PC-9 (cell line): ENCODE measurements at regions not wholly inside any gene's neighbourhood (a gene's known extent, or its start where the extent isn't known, plus 50 kb on each side); places are given as distances from the start of the nearest gene placed in this dataset.

Experiments used
- BruUV-seq: library from RNA; stranded (reverse); fragments of 400-500 nt; replicated peaks from 2 replicates; lab custom pipeline; 2021; lab: Mats Ljungman, UMichigan
- CTCF ChIA-PET: fragments of 300-600 bp; sonication (Branson Sonifier 250); formaldehyde crosslinking; loops from one replicate; lab custom pipeline; 2022; ENCODE audit warnings: antibody characterized with exemption; lab: Charles Lee
- POLR2A ChIA-PET: fragments of 300-600 bp; sonication (Branson Sonifier 250); formaldehyde crosslinking; loops from one replicate; lab custom pipeline; 2022; ENCODE audit warnings: antibody characterized with exemption; ENCODE audit not compliant: unreplicated experiment; lab: Charles Lee
- DNase-seq, 2 experiments: peaks; one replicate each; pipeline versions ENCODE4 v3.0.0 to v3.0.0-alpha.2; 2015 to 2022; ENCODE audit warnings: mixed read lengths in 1 of 2
- H2AFZ ChIP-seq: fragments of 200-600 bp; sonication (generic); 2 replicates; pipeline ENCODE4 v1.8.1; 2017; ENCODE audit warnings: antibody characterized with exemption
- H3F3A ChIP-seq: fragments of 200-600 bp; sonication (generic); 2 replicates; pipeline ENCODE4 v1.8.1; 2017; ENCODE audit warnings: antibody characterized with exemption, mild to moderate bottlenecking, low read depth; ENCODE audit not compliant: insufficient read depth
- H3K27ac ChIP-seq: fragments of 200-600 bp; sonication (generic); 2 replicates; pipeline ENCODE4 v1.6.1; 2016; ENCODE audit warnings: mixed run types
- H3K27me3 ChIP-seq: fragments of 200-600 bp; sonication (generic); 2 replicates; pipeline ENCODE4 v1.6.1; 2016; ENCODE audit warnings: low read depth, mixed run types; ENCODE audit not compliant: insufficient read depth
- H3K36me3 ChIP-seq: fragments of 200-600 bp; sonication (generic); 2 replicates; pipeline ENCODE4 v1.6.1; 2016; ENCODE audit warnings: low read depth, mixed run types
- H3K4me1 ChIP-seq: fragments of 200-600 bp; sonication (generic); replicated peaks from 2 replicates; pipeline ENCODE4 v1.6.1; 2016; ENCODE audit warnings: mixed run types; ENCODE audit not compliant: insufficient read depth
- H3K4me2 ChIP-seq: fragments of 200-600 bp; sonication (generic); 2 replicates; pipeline ENCODE4 v1.6.1; 2017; ENCODE audit warnings: mixed run types
- H3K4me3 ChIP-seq: fragments of 200-600 bp; sonication (generic); 2 replicates; pipeline ENCODE4 v1.6.1; 2016; ENCODE audit warnings: mixed run types
- H3K79me2 ChIP-seq: fragments of 200-600 bp; sonication (generic); 2 replicates; pipeline ENCODE4 v1.6.1; 2017; ENCODE audit warnings: low read depth, mixed run types
- H3K9me2 ChIP-seq: fragments of 200-600 bp; sonication (generic); 2 replicates; pipeline ENCODE4 v1.8.1; 2017; ENCODE audit warnings: mild to moderate bottlenecking; ENCODE audit not compliant: insufficient read depth
- H3K9me3 ChIP-seq: fragments of 200-600 bp; sonication (generic); 2 replicates; pipeline ENCODE4 v1.8.1; 2016; ENCODE audit warnings: low read depth; ENCODE audit not compliant: insufficient read depth
- H4K20me1 ChIP-seq: fragments of 200-600 bp; sonication (generic); 2 replicates; pipeline ENCODE4 v1.8.1; 2017; ENCODE audit not compliant: insufficient read depth
- CTCF ChIP-seq: fragments of 200-600 bp; sonication (generic); conservative IDR thresholded peaks from 2 replicates; pipeline ENCODE4 v1.6.1; 2017; ENCODE audit warnings: mixed run types, antibody characterized with exemption, mild to moderate bottlenecking, moderate library complexity
- EZH2 ChIP-seq: fragments of 200-600 bp; sonication (generic); IDR thresholded peaks from 2 replicates; pipeline ENCODE4 v1.8.0; 2017; ENCODE audit warnings: antibody characterized with exemption, low read depth
- intact Hi-C: fragments of 100-400 bp; cut with micrococcal nuclease; formaldehyde crosslinking; loops from one replicate; pipeline ENCODE4 v1.10.0; 2022; ENCODE audit not compliant: unreplicated experiment

GRCh38 chr14:85425507-85425906, 104.4 kb upstream of the FLRT2 start:
- BruUV-seq, result no TSS peak
- Histone ChIP-seq H3K9me3 (no peaks in the 10 kb centered on the region), H2AFZ (no peak overlapping the region), H3K36me3 (no peaks in the 10 kb centered on the region), H3K27me3 (no peaks in the 10 kb centered on the region), H3K9me2 (no peaks in the 10 kb centered on the region), H3K4me2 (no peak overlapping the region), H3K79me2 (no peaks in the 10 kb centered on the region), H3K4me1 (no peaks in the 10 kb centered on the region), H4K20me1 (no peaks in the 10 kb centered on the region), H3K4me3 (no peak overlapping the region), H3K27ac (no peak overlapping the region), H3F3A (no peaks in the 10 kb centered on the region)
- no peak for DNase-seq
- CTCF ChIA-PET, result no interaction called here
- intact Hi-C loops, result no loop called here
- POLR2A ChIA-PET, result no interaction called here
- TF ChIP-seq EZH2 (no peak), CTCF (no peak)

- Histone ChIP-seq H3K9me3 (no peaks in the 10 kb centered on the region), H3K27ac (no peak overlapping the region), H3K4me1 (no peaks in the 10 kb centered on the region), H3K4me2 (no peak overlapping the region), H2AFZ (no peak overlapping the region), H3K79me2 (no peaks in the 10 kb centered on the region), H3K27me3 (no peaks in the 10 kb centered on the region), H3F3A (no peaks in the 10 kb centered on the region), H3K4me3 (no peak overlapping the region), H3K9me2 (no peaks in the 10 kb centered on the region), H4K20me1 (no peaks in the 10 kb centered on the region), H3K36me3 (no peaks in the 10 kb centered on the region)
- no TSS peak for BruUV-seq
- POLR2A ChIA-PET, result no interaction called here
- no peak for DNase-seq
- no peak for TF ChIP-seq EZH2
- TF ChIP-seq CTCF, result no peak
- CTCF ChIA-PET, result no interaction called here
- intact Hi-C loops, result no loop called here
These were observed 103.6 kb upstream of the FLRT2 start for GRCh38 chr14:85426068-85426935.

GRCh38 chr14:85428926-85429325, 101.0 kb upstream of the FLRT2 start:
- Histone ChIP-seq H3K9me2 (no peaks in the 10 kb centered on the region), H3K9me3 (no peaks in the 10 kb centered on the region), H3K27ac (no peak overlapping the region)

More at GRCh38 chr14:85428926-85429325, 101.0 kb upstream of the FLRT2 start:
- intact Hi-C loops, result no loop called here
- H3F3A ChIP-seq, result no peaks in the 10 kb centered on the region
- no peaks in the 10 kb centered on the region for H3K27me3 ChIP-seq
- CTCF ChIA-PET, result no interaction called here
- H4K20me1 ChIP-seq, result no peaks in the 10 kb centered on the region
- no peak overlapping the region for H3K4me2 ChIP-seq
- TF ChIP-seq EZH2, result no peak
- no peak for TF ChIP-seq CTCF
- no TSS peak for BruUV-seq
- DNase-seq, result no peak
- no peaks in the 10 kb centered on the region for H3K79me2 ChIP-seq
- H3K36me3 ChIP-seq, result no peaks in the 10 kb centered on the region
- no peaks in the 10 kb centered on the region for H3K4me1 ChIP-seq
- H3K4me3 ChIP-seq, result no peak overlapping the region
- H2AFZ ChIP-seq, result no peak overlapping the region
- POLR2A ChIA-PET, result no interaction called here
